ENCODE measurements at regions not wholly inside any gene's neighbourhood (a gene's known extent, or its start where the extent isn't known, plus 50 kb on each side); places are given as distances from the start of the nearest gene placed in this dataset.
"Not testable (repeated sequence)": the region's sequence is repeated elsewhere in the genome, so short reads cannot be mapped to it uniquely, and the experiment has no call there.

- Histone ChIP-seq H3K27ac (ENCODE audit: low read length) (no peak overlapping the region), H3K27me3 (ENCODE audit: control insufficient read depth, insufficient read depth, low read length) (no peaks in the 10 kb centered on the region), H3K9me3 (ENCODE audit: control insufficient read depth, insufficient read depth, low read depth, low read length) (no peaks in the 10 kb centered on the region), H3K36me3 (ENCODE audit: control insufficient read depth, insufficient read depth, low read length) (no peaks in the 10 kb centered on the region), H3K4me3 (ENCODE audit: low read depth in 2 of 2, low read length in 2 of 2) (no peak overlapping the region), H3K4me1 (ENCODE audit: control insufficient read depth, insufficient read depth, low read length) (no peaks in the 10 kb centered on the region)
- ATAC-seq (no peak), DNase-seq (ENCODE audit: low read depth, low spot score) (no peak)
- no peak for TF ChIP-seq REST (IDR thresholded peaks at IDR 0.05; ENCODE audit: insufficient read depth in 1 of 2, low read depth in 2 of 2, low read length in 1 of 2)
- no peak for TF ChIP-seq CTCF (IDR thresholded peaks at IDR 0.05)
- TF ChIP-seq SIN3A (IDR thresholded peaks at IDR 0.05; ENCODE audit: borderline replicate concordance, insufficient read depth, low read depth, low read length): no peak
- no peak for TF ChIP-seq TCF7L2 (IDR thresholded peaks at IDR 0.05; ENCODE audit: low read depth, low read length)
- no peak for TF ChIP-seq POLR2AphosphoS5 (IDR thresholded peaks at IDR 0.05; ENCODE audit: low read depth, low read length)
- CTCF ChIA-PET: no interaction called here
- POLR2A ChIA-PET: no interaction called here
- in situ Hi-C loops (cut with HindIII; ENCODE audit: low pct_unique_long_range_greater_than_20kb, low sequenced_read_pairs): no loop called here
- intact Hi-C loops (cut with micrococcal nuclease; ENCODE audit: unreplicated experiment): no loop called here
- no TSS peak for BruUV-seq (replicated peaks)
Measured at GRCh38 chr21:28124541-28124940, 868.1 kb downstream of the LTN1 start.

- no peak overlapping the region for H3K4me3 ChIP-seq (ENCODE audit: low read depth in 2 of 2, low read length in 2 of 2)
- no peaks in the 10 kb centered on the region for H3K27me3 ChIP-seq (ENCODE audit: control insufficient read depth, insufficient read depth, low read length)
- DNase-seq (ENCODE audit: low read depth, low spot score) (no peak), ATAC-seq (no peak)
- ChIA-PET CTCF (no interaction called here), POLR2A (no interaction called here)
- TF ChIP-seq CTCF (IDR thresholded peaks at IDR 0.05): no peak
- TF ChIP-seq SIN3A (IDR thresholded peaks at IDR 0.05; ENCODE audit: borderline replicate concordance, insufficient read depth, low read depth, low read length): no peak
- TF ChIP-seq TCF7L2 (IDR thresholded peaks at IDR 0.05; ENCODE audit: low read depth, low read length): no peak
- TF ChIP-seq POLR2AphosphoS5 (IDR thresholded peaks at IDR 0.05; ENCODE audit: low read depth, low read length): no peak
- no peak for TF ChIP-seq REST (IDR thresholded peaks at IDR 0.05; ENCODE audit: insufficient read depth in 1 of 2, low read depth in 2 of 2, low read length in 1 of 2)
- no TSS peak for BruUV-seq (replicated peaks)
- in situ Hi-C loops (cut with HindIII; ENCODE audit: low pct_unique_long_range_greater_than_20kb, low sequenced_read_pairs) (no loop called here), intact Hi-C loops (cut with micrococcal nuclease; ENCODE audit: unreplicated experiment) (no loop called here)
- no peak overlapping the region for H3K27ac ChIP-seq (ENCODE audit: low read length)
- no peaks in the 10 kb centered on the region for H3K4me1 ChIP-seq (ENCODE audit: control insufficient read depth, insufficient read depth, low read length)
- no peaks in the 10 kb centered on the region for H3K9me3 ChIP-seq (ENCODE audit: control insufficient read depth, insufficient read depth, low read depth, low read length)
- H3K36me3 ChIP-seq (ENCODE audit: control insufficient read depth, insufficient read depth, low read length): no peaks in the 10 kb centered on the region
Measured at GRCh38 chr21:28118570-28118969, 874.1 kb downstream of the LTN1 start.

GRCh38 chr21:28114986-28115385, 877.7 kb downstream of the LTN1 start:
- ATAC-seq; H3K4me3 ChIP-seq (ENCODE audit: low read depth in 2 of 2, low read length in 2 of 2); in situ Hi-C loops (cut with HindIII; ENCODE audit: low pct_unique_long_range_greater_than_20kb, low sequenced_read_pairs); intact Hi-C loops (cut with micrococcal nuclease; ENCODE audit: unreplicated experiment); H3K9me3 ChIP-seq (ENCODE audit: control insufficient read depth, insufficient read depth, low read depth, low read length); H3K36me3 ChIP-seq (ENCODE audit: control insufficient read depth, insufficient read depth, low read length); DNase-seq (ENCODE audit: low read depth, low spot score); POLR2A ChIA-PET; H3K27me3 ChIP-seq (ENCODE audit: control insufficient read depth, insufficient read depth, low read length); H3K27ac ChIP-seq (ENCODE audit: low read length); H3K4me1 ChIP-seq (ENCODE audit: control insufficient read depth, insufficient read depth, low read length); BruUV-seq (replicated peaks): not testable (repeated sequence)
- CTCF ChIA-PET: interaction anchor here (0.7 kb wide), 1 partner anchor 73 kb away, joined by 4 read pairs; no protein-coding TSS in a partner anchor
